MM.1S (cell line): ENCODE measurements at regions not wholly inside any gene's neighbourhood (a gene's known extent, or its start where the extent isn't known, plus 50 kb on each side); places are given as distances from the start of the nearest gene placed in this dataset.

ENCODE experiments used
- DNase-seq: peaks from one replicate; pipeline ENCODE4 v3.0.0-alpha.2; 2015
- H2AFZ ChIP-seq: fragments of 300-600 bp; sonication (generic); 2 replicates; pipeline ENCODE4 v1.6.0; 2016; ENCODE audit warnings: antibody characterized with exemption, low read length
- H3F3A ChIP-seq: fragments of 300-600 bp; sonication (generic); 2 replicates; pipeline ENCODE4 v1.6.1; 2016; ENCODE audit warnings: mild to moderate bottlenecking, antibody characterized with exemption, low read length, moderate library complexity, mixed read lengths; ENCODE audit not compliant: insufficient read depth
- H3K27ac ChIP-seq: fragments of 300-600 bp; sonication (generic); 2 replicates; pipeline ENCODE4 v1.5.1; 2016; ENCODE audit warnings: mild to moderate bottlenecking, low read length
- H3K27me3 ChIP-seq: fragments of 300-600 bp; sonication (generic); replicated peaks from 2 replicates; pipeline ENCODE4 v1.6.0; 2016; ENCODE audit warnings: low read length; ENCODE audit not compliant: insufficient read depth
- H3K36me3 ChIP-seq: fragments of 300-600 bp; sonication (generic); replicated peaks from 2 replicates; pipeline ENCODE4 v1.6.1; 2016; ENCODE audit warnings: mild to moderate bottlenecking, low read length, mixed read lengths; ENCODE audit not compliant: insufficient read depth
- H3K4me1 ChIP-seq: fragments of 300-600 bp; sonication (generic); 2 replicates; pipeline ENCODE4 v1.6.1; 2016; ENCODE audit warnings: low read length, mixed read lengths
- H3K4me2 ChIP-seq: fragments of 300-600 bp; sonication (generic); 2 replicates; pipeline ENCODE4 v1.6.0; 2016; ENCODE audit warnings: low read depth, low read length
- H3K4me3 ChIP-seq: fragments of 300-600 bp; sonication (generic); 2 replicates; pipeline ENCODE4 v1.5.1; 2016; ENCODE audit warnings: low read length, mixed read lengths
- H3K79me2 ChIP-seq: fragments of 300-600 bp; sonication (generic); 2 replicates; pipeline ENCODE4 v1.6.1; 2016; ENCODE audit warnings: mixed run types, low read length, mixed read lengths
- H3K9ac ChIP-seq: fragments of 300-600 bp; sonication (generic); 2 replicates; pipeline ENCODE4 v1.6.1; 2016; ENCODE audit warnings: low read length, mixed read lengths
- H3K9me2 ChIP-seq: fragments of 300-600 bp; sonication (generic); replicated peaks from 2 replicates; pipeline ENCODE4 v1.6.1; 2016; ENCODE audit warnings: mild to moderate bottlenecking, low read length, mixed read lengths; ENCODE audit not compliant: insufficient read depth
- H3K9me3 ChIP-seq: fragments of 300-600 bp; sonication (generic); replicated peaks from 2 replicates; pipeline ENCODE4 v1.6.1; 2016; ENCODE audit warnings: mild to moderate bottlenecking, low read length, mixed read lengths; ENCODE audit not compliant: insufficient read depth
- H4K20me1 ChIP-seq: fragments of 300-600 bp; sonication (generic); 2 replicates; pipeline ENCODE4 v1.6.1; 2016; ENCODE audit warnings: mild to moderate bottlenecking, low read length, moderate library complexity, mixed read lengths; ENCODE audit not compliant: insufficient read depth
- EZH2 ChIP-seq: fragments of 300-600 bp; sonication (generic); optimal IDR thresholded peaks from 2 replicates; pipeline ENCODE3; 2017; ENCODE audit warnings: low read depth, mild to moderate bottlenecking, antibody characterized with exemption, low read length, mixed read lengths
- EZH2phosphoT487 ChIP-seq: fragments of 300-600 bp; sonication (generic); IDR thresholded peaks from 2 replicates; pipeline ENCODE4 v1.6.1; 2018; ENCODE audit warnings: antibody characterized with exemption, low read length
- TF ChIP-seq, protein P1 (sequence below): fragments of 300-600 bp; sonication (generic); IDR thresholded peaks from 2 replicates; pipeline ENCODE4 v1.5.1; 2016; ENCODE audit warnings: antibody characterized with exemption, low read length, mixed read lengths

DNA sequence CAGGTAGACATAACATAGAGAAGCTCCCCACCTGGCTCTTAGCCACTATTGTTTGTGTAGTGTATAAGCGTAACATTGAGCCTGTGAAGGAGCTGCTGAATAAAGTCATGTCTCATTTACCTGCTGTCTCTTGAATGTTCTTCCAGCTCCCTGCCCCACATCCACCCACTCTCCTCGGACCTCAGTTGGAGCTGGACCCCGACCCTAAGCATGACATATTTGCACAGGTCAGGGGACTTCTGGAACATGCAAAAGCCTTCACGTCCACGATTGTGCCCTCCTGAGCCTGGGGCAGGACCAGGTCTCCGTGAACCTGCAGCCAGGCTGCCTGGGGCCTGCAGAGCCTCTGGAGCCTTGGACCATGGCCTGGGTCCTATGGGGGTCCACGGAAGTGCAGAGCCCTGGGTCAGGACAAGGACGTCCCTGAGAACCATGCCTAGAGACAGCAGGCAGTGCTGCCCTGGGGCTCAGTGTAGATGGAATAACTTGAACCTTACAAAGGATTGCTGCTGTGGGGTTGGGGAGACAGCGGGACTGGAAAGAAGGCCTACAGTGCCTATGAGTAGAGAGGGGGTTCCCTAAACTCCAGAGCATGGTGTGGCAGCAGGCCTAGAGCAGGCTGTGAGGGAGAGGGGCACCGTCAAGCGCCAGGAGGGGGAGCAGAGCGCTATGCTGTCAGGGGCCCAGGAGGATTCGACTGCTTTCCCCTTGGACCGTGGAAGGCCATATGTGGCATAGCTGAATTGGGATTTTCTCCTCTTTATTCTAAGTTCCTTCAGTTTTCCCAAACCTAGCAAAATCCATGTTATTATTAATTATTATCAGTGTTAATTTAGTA lies 99.9 kb upstream of the ZNF236 start:
- DNase-seq, result no peak
- H3K4me2 ChIP-seq, result no peak overlapping the region

GRCh38 chr18:76721207-76721996 lies 101.0 kb upstream of the ZNF236 start:
- Histone ChIP-seq H3K79me2 (no peaks in the 10 kb centered on the region), H3K9me3 (no peaks in the 10 kb centered on the region), H3K27ac (no peak overlapping the region), H3K4me3 (no peak overlapping the region), H3K9me2 (no peaks in the 10 kb centered on the region), H3K27me3 (no peaks in the 10 kb centered on the region), H3K9ac (no peak overlapping the region), H2AFZ (no peak overlapping the region), H3F3A (no peaks in the 10 kb centered on the region), H3K4me1 (no peaks in the 10 kb centered on the region), H3K36me3 (no peaks in the 10 kb centered on the region), H4K20me1 (no peaks in the 10 kb centered on the region), H3K4me2 (no peak overlapping the region)
- DNase-seq, result no peak
- TF ChIP-seq EZH2phosphoT487, result no peak
- no peak for TF ChIP-seq EZH2
- TF ChIP-seq, protein P1, sequence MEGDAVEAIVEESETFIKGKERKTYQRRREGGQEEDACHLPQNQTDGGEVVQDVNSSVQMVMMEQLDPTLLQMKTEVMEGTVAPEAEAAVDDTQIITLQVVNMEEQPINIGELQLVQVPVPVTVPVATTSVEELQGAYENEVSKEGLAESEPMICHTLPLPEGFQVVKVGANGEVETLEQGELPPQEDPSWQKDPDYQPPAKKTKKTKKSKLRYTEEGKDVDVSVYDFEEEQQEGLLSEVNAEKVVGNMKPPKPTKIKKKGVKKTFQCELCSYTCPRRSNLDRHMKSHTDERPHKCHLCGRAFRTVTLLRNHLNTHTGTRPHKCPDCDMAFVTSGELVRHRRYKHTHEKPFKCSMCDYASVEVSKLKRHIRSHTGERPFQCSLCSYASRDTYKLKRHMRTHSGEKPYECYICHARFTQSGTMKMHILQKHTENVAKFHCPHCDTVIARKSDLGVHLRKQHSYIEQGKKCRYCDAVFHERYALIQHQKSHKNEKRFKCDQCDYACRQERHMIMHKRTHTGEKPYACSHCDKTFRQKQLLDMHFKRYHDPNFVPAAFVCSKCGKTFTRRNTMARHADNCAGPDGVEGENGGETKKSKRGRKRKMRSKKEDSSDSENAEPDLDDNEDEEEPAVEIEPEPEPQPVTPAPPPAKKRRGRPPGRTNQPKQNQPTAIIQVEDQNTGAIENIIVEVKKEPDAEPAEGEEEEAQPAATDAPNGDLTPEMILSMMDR, result no peak

More for the DNA sequence above, 99.9 kb upstream of the ZNF236 start:
- Histone ChIP-seq H3K4me1 (no peaks in the 10 kb centered on the region), H4K20me1 (no peaks in the 10 kb centered on the region), H3K36me3 (no peaks in the 10 kb centered on the region), H3K9me3 (no peaks in the 10 kb centered on the region), H2AFZ (no peak overlapping the region), H3K9me2 (no peaks in the 10 kb centered on the region), H3K79me2 (no peaks in the 10 kb centered on the region), H3F3A (no peaks in the 10 kb centered on the region), H3K27ac (no peak overlapping the region), H3K9ac (no peak overlapping the region), H3K4me3 (no peak overlapping the region), H3K27me3 (no peaks in the 10 kb centered on the region)
- TF ChIP-seq EZH2phosphoT487, result no peak
- TF ChIP-seq, protein P1, result no peak
- TF ChIP-seq EZH2, result no peak

GRCh38 chr18:76720683-76721082 lies 101.7 kb upstream of the ZNF236 start:
- Histone ChIP-seq H3K9ac (no peak overlapping the region), H3K9me2 (no peaks in the 10 kb centered on the region), H3K79me2 (no peaks in the 10 kb centered on the region), H3F3A (no peaks in the 10 kb centered on the region), H3K4me2 (no peak overlapping the region), H2AFZ (no peak overlapping the region), H3K9me3 (no peaks in the 10 kb centered on the region), H3K27me3 (no peaks in the 10 kb centered on the region), H3K4me1 (no peaks in the 10 kb centered on the region), H3K27ac (no peak overlapping the region), H3K36me3 (no peaks in the 10 kb centered on the region), H4K20me1 (no peaks in the 10 kb centered on the region), H3K4me3 (no peak overlapping the region)
- TF ChIP-seq EZH2 (no peak), EZH2phosphoT487 (no peak)
- TF ChIP-seq, protein P1, result no peak
- DNase-seq, result no peak
